IMR-90 (cell line): ENCODE measurements at regions not wholly inside any gene's neighbourhood (a gene's known extent, or its start where the extent isn't known, plus 50 kb on each side); places are given as distances from the start of the nearest gene placed in this dataset.

Experiments used
- ATAC-seq: fragments of 200-7000 bp; cut with Tn5 transposase; 2 replicates; pipeline ENCODE4 v1.9.1; 2020; ENCODE audit warnings: low read depth, mild to moderate bottlenecking, moderate library complexity
- BruUV-seq: library from RNA; stranded (reverse); fragments of 400-500 nt; replicated peaks from 2 replicates; lab custom pipeline; 2021; lab: Mats Ljungman, UMichigan
- CTCF ChIA-PET: fragments of 300-600 bp; formaldehyde crosslinking; extraction: SDS; loops from one replicate; lab custom pipeline; 2021; ENCODE audit warnings: antibody characterized with exemption; lab: Yijun Ruan, JAX
- POLR2A ChIA-PET: fragments of 300-600 bp; sonication (Branson Sonifier 250); formaldehyde crosslinking; loops from one replicate; lab custom pipeline; 2022; ENCODE audit warnings: antibody characterized with exemption; ENCODE audit not compliant: unreplicated experiment; lab: Charles Lee
- DNase-seq: peaks from one replicate; pipeline ENCODE4 v3.0.0; 2013
- H2AFZ ChIP-seq: replicated peaks from 2 replicates; pipeline ENCODE3; 2013; ENCODE audit warnings: low read length, mild to moderate bottlenecking; ENCODE audit not compliant: poor library complexity
- H2AK5ac ChIP-seq: 2 replicates; pipeline ENCODE4 v1.6.1; 2013; ENCODE audit warnings: low read depth, low read length, inconsistent platforms
- H2AK9ac ChIP-seq: replicated peaks from 2 replicates; pipeline ENCODE3; 2013; ENCODE audit warnings: mild to moderate bottlenecking, low read depth, low read length, moderate library complexity; ENCODE audit not compliant: poor library complexity
- H2BK120ac ChIP-seq: 2 replicates; pipeline ENCODE4 v1.6.1; 2013; ENCODE audit warnings: low read depth, low read length, inconsistent platforms
- H2BK15ac ChIP-seq: 3 replicates; pipeline ENCODE4 v1.6.1; 2013; ENCODE audit warnings: low read depth, low read length, inconsistent platforms
- H2BK20ac ChIP-seq: 2 replicates; pipeline ENCODE4 v1.6.1; 2013; ENCODE audit warnings: low read depth, mild to moderate bottlenecking, inconsistent platforms, low read length, moderate library complexity
- H2BK5ac ChIP-seq: 2 replicates; pipeline ENCODE4 v1.6.1; 2013; ENCODE audit warnings: mild to moderate bottlenecking, low read depth, low read length, inconsistent platforms; ENCODE audit not compliant: poor library complexity, severe bottlenecking
- H3K14ac ChIP-seq: replicated peaks from 2 replicates; pipeline ENCODE4 v1.6.1; 2013; ENCODE audit warnings: low read depth, low read length, inconsistent platforms
- H3K18ac ChIP-seq: 2 replicates; pipeline ENCODE4 v1.6.1; 2013; ENCODE audit warnings: low read depth, low read length, control low read depth
- H3K23ac ChIP-seq: 2 replicates; pipeline ENCODE4 v1.6.1; 2013; ENCODE audit warnings: low read depth, low read length, inconsistent platforms
- H3K27ac ChIP-seq: 2 replicates; pipeline ENCODE4 v1.5.1; 2013; ENCODE audit warnings: mild to moderate bottlenecking, control low read depth, low read length; ENCODE audit not compliant: insufficient read depth
- H3K27me3 ChIP-seq: 2 replicates; pipeline ENCODE4 v1.6.1; 2013; ENCODE audit warnings: low read length; ENCODE audit not compliant: control insufficient read depth, insufficient read depth
- H3K36me3 ChIP-seq: 2 replicates; pipeline ENCODE4 v1.6.1; 2013; ENCODE audit warnings: low read length, mixed read lengths; ENCODE audit not compliant: control insufficient read depth, insufficient read depth
- H3K4ac ChIP-seq: 2 replicates; pipeline ENCODE4 v1.6.1; 2013; ENCODE audit warnings: low read depth, low read length, inconsistent platforms
- H3K4me1 ChIP-seq: 2 replicates; pipeline ENCODE4 v1.6.1; 2013; ENCODE audit warnings: low read length, mixed read lengths; ENCODE audit not compliant: control insufficient read depth, insufficient read depth
- H3K4me2 ChIP-seq: 2 replicates; pipeline ENCODE4 v1.6.1; 2013; ENCODE audit warnings: low read depth, mild to moderate bottlenecking, control low read depth, low read length, moderate library complexity
- H3K4me3 ChIP-seq: 2 replicates; pipeline ENCODE4 v1.5.1; 2013; ENCODE audit warnings: low read depth, mild to moderate bottlenecking, control low read depth, low read length, moderate library complexity; ENCODE audit not compliant: insufficient read depth
- H3K56ac ChIP-seq: 2 replicates; pipeline ENCODE4 v1.6.1; 2013; ENCODE audit warnings: low read length, inconsistent platforms; ENCODE audit not compliant: insufficient read depth; ENCODE audit errors: extremely low read depth
- H3K79me1 ChIP-seq, 2 experiments: 2 replicates each; pipeline ENCODE4 v1.6.1; 2013; ENCODE audit warnings: low read length in 2 of 2, inconsistent platforms in 1 of 2, low read depth in 1 of 2
- H3K9ac ChIP-seq: 2 replicates; pipeline ENCODE4 v1.6.1; 2013; ENCODE audit warnings: low read depth, low read length, control low read depth
- H3K9me1 ChIP-seq: 2 replicates; pipeline ENCODE4 v1.6.1; 2013; ENCODE audit warnings: low read length, inconsistent platforms; ENCODE audit not compliant: insufficient read depth
- H3K9me3 ChIP-seq: 2 replicates; pipeline ENCODE4 v1.6.1; 2013; ENCODE audit warnings: low read length; ENCODE audit not compliant: control insufficient read depth, insufficient read depth
- H4K20me1 ChIP-seq: 2 replicates; pipeline ENCODE4 v1.6.1; 2013; ENCODE audit warnings: low read length, inconsistent platforms; ENCODE audit not compliant: insufficient read depth
- H4K5ac ChIP-seq: 2 replicates; pipeline ENCODE4 v1.6.1; 2013; ENCODE audit warnings: mild to moderate bottlenecking, low read depth, low read length, control low read depth
- H4K8ac ChIP-seq, 2 experiments: 2 replicates each; pipeline ENCODE4 v1.6.1; 2013; ENCODE audit warnings: low read depth in 2 of 2, low read length in 2 of 2, control low read depth in 1 of 2, inconsistent platforms in 1 of 2
- H4K91ac ChIP-seq: 2 replicates; pipeline ENCODE4 v1.6.1; 2013; ENCODE audit warnings: low read depth, low read length, inconsistent platforms; ENCODE audit not compliant: insufficient read depth
- CHD1 ChIP-seq: IDR thresholded peaks from 2 replicates; pipeline ENCODE4 v1.6.1; 2012; ENCODE audit warnings: low read depth, low read length, improper control_type of control experiment
- CTCF ChIP-seq: conservative IDR thresholded peaks from 2 replicates; pipeline ENCODE4 v1.5.1; 2012; ENCODE audit warnings: mild to moderate bottlenecking, low read depth, low read length, improper control_type of control experiment
- MAFK ChIP-seq: IDR thresholded peaks from 2 replicates; pipeline ENCODE4 v1.6.1; 2012; ENCODE audit warnings: low read depth, low read length, improper control_type of control experiment
- MAZ ChIP-seq: IDR thresholded peaks from 2 replicates; pipeline ENCODE4 v1.6.1; 2012; ENCODE audit warnings: low read depth, mild to moderate bottlenecking, low read length, improper control_type of control experiment, moderate library complexity, borderline replicate concordance
- MXI1 ChIP-seq: IDR thresholded peaks from 2 replicates; pipeline ENCODE4 v1.6.1; 2012; ENCODE audit warnings: low read depth, mild to moderate bottlenecking, low read length, moderate library complexity, borderline replicate concordance
- NFE2L2 ChIP-seq: fragments of 150-350 bp; IDR thresholded peaks from 2 replicates; pipeline ENCODE4 v1.6.1; 2016; ENCODE audit warnings: low read depth, mild to moderate bottlenecking, low read length
- RCOR1 ChIP-seq: IDR thresholded peaks from 2 replicates; pipeline ENCODE4 v1.6.1; 2012; ENCODE audit warnings: mild to moderate bottlenecking, low read length, improper control_type of control experiment; ENCODE audit not compliant: insufficient replicate concordance
- RFX5 ChIP-seq: IDR thresholded peaks from 2 replicates; pipeline ENCODE4 v1.8.0; 2012; ENCODE audit warnings: low read depth, mild to moderate bottlenecking, low read length, moderate library complexity
- SMC3 ChIP-seq: fragments of 150-350 bp; IDR thresholded peaks from 2 replicates; pipeline ENCODE4 v1.6.1; 2016; ENCODE audit warnings: low read depth, mild to moderate bottlenecking, antibody characterized with exemption, low read length, moderate library complexity
- USF2 ChIP-seq: fragments of 150-350 bp; IDR thresholded peaks from 2 replicates; pipeline ENCODE4 v1.6.1; 2017; ENCODE audit warnings: mild to moderate bottlenecking, antibody characterized with exemption, low read length, low read depth
- WGBS, 2 experiments: methylation state at CpG; one replicate each; pipeline versions ENCODE4 v1.1.5 to v1.1.7; 2013; ENCODE audit warnings: missing lambda C conversion rate in 2 of 2; ENCODE audit not compliant: insufficient read length in 1 of 2; ENCODE audit errors: extremely low coverage in 2 of 2; 5-methylcytosine and 5-hydroxymethylcytosine counted together
- dilution Hi-C: fragments of 300-500 bp; cut with HindIII; formaldehyde crosslinking; loops from one replicate; pipeline ENCODE4 v1.14.3; 2018; ENCODE audit warnings: low sequenced_read_pairs; ENCODE audit not compliant: unreplicated experiment
- in situ Hi-C: fragments of 300-500 bp; cut with MboI; formaldehyde crosslinking; loops from 3 replicates; pipeline ENCODE4 v1.14.3; 2019; ENCODE audit warnings: low sequenced_read_pairs, inconsistent platforms, mixed read lengths
- intact Hi-C: fragments of 100-400 bp; cut with micrococcal nuclease; formaldehyde crosslinking; loops from 2 replicates; pipeline ENCODE4 v1.10.0; 2022

- TF ChIP-seq USF2: no peak
Observed at GRCh38 chr10:120961795-120962755, 110.9 kb downstream of the WDR11 start (continued).

DNA sequence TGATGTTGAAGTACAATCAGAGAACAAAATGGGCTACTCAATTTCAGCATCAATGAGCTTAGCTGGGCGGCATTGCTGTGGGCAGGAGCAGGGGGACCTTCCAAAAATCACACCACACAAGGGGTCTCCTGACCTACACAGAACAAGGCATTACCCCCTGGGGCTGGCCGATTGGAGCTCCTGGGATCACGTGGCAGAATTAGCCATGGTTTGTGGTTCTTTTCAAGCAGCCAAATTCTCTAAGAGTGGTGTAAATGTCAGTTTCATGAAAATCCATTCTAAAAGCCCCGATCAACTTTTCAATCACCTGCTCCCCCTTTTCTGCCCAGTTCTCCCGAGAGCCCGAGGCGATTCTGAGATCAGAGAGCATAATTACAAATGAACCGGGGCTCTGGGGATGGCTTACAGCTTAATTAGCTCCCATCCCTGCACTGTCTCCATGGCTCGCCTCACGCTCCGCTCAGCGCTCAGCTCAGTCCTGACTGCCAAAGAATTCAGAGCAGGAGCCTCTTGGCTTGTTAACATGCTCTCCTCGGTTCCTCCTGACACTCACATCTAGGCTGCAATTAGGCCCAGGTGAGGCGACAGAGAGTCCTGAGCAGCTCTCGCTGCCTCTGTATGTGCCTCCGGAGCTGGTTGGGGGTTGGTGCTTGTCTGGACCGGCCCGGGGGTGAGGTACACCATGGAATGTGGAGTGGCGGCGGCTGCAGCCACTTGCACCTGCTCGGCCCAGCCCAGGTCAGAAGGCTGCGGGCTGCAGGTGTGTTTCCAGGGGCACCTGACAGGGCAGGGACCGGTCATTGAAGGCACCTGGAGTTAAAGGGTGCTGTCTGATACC lies 111.8 kb downstream of the WDR11 start:
- H4K5ac ChIP-seq: no peak overlapping the region
- H4K8ac ChIP-seq: no peak overlapping the region
- no peak overlapping the region for H3K14ac ChIP-seq
- intact Hi-C loops: no loop called here
- no peak overlapping the region for H2AK9ac ChIP-seq
- no peak overlapping the region for H3K18ac ChIP-seq
- POLR2A ChIA-PET: no interaction called here
- CTCF ChIA-PET: no interaction called here
- no peak overlapping the region for H2AK5ac ChIP-seq
- H3K4me2 ChIP-seq: no peak overlapping the region
- no peak overlapping the region for H3K27ac ChIP-seq
- dilution Hi-C loops: no loop called here
- H3K9me1 ChIP-seq: no peaks in the 10 kb centered on the region
- no peaks in the 10 kb centered on the region for H3K79me1 ChIP-seq
- H2AFZ ChIP-seq: no peak overlapping the region
- BruUV-seq: no TSS peak
- 51% methylated on average over 9 of the region's 23 CpGs; no CpG with 5 or more reads in 1 of the 2 experiments for WGBS, 2 experiments
- ATAC-seq (no peak), DNase-seq (no peak)
- H3K23ac ChIP-seq: no peak overlapping the region
- no peaks in the 10 kb centered on the region for H3K36me3 ChIP-seq
- H2BK20ac ChIP-seq: no peak overlapping the region
- H2BK5ac ChIP-seq: no peak overlapping the region
- no peaks in the 10 kb centered on the region for H4K20me1 ChIP-seq
- in situ Hi-C loops: no loop called here
- H3K9ac ChIP-seq: no peak overlapping the region
- no peak overlapping the region for H3K4ac ChIP-seq
- H3K9me3 ChIP-seq: peaks cover 1% of the 10 kb centered on the region
- H3K4me3 ChIP-seq: no peak overlapping the region
- no peak overlapping the region for H3K56ac ChIP-seq
- no peak overlapping the region for H4K91ac ChIP-seq
- no peak overlapping the region for H2BK15ac ChIP-seq
- no peaks in the 10 kb centered on the region for H3K27me3 ChIP-seq
- no peaks in the 10 kb centered on the region for H3K4me1 ChIP-seq
- no peak overlapping the region for H2BK120ac ChIP-seq
- TF ChIP-seq NFE2L2 (no peak), SMC3 (no peak), CTCF (no peak), MAFK (no peak), MAZ (no peak), CHD1 (no peak), RFX5 (no peak), MXI1 (no peak), RCOR1 (no peak)
